HG02798 (cell line): ENCODE measurements at regions not wholly inside any gene's neighbourhood (a gene's known extent, or its start where the extent isn't known, plus 50 kb on each side); places are given as distances from the start of the nearest gene placed in this dataset.
"Not testable (repeated sequence)": the region's sequence is repeated elsewhere in the genome, so short reads cannot be mapped to it uniquely, and the experiment has no call there.

Experiments
- ATAC-seq: cut with Tn5 transposase; IDR thresholded peaks from one replicate; pipeline ENCODE4 v1.9.1; 2021; ENCODE audit warnings: mild to moderate bottlenecking; ENCODE audit not compliant: unreplicated experiment, poor library complexity

GRCh38 chr11:112532506-112532905 lies 271.8 kb upstream of the PLET1 start:
- no peak for ATAC-seq

- ATAC-seq, result no peak
These were observed 273.0 kb upstream of the PLET1 start for GRCh38 chr11:112533682-112534081.

- no peak for ATAC-seq
These were observed 273.5 kb upstream of the PLET1 start for GRCh38 chr11:112534208-112534607.

GRCh38 chr11:112537026-112537425 lies 276.4 kb upstream of the PLET1 start:
- no peak for ATAC-seq

- peak; percentile 48 for ATAC-seq
These were observed 277.2 kb upstream of the PLET1 start for GRCh38 chr11:112537846-112538330.

- ATAC-seq, result no peak
These were observed 278.0 kb upstream of the PLET1 start for GRCh38 chr11:112538534-112539280.

- not testable (repeated sequence) for ATAC-seq
These were observed 278.6 kb upstream of the PLET1 start for GRCh38 chr11:112539281-112539555.

GRCh38 chr11:112539741-112540140 lies 279.1 kb upstream of the PLET1 start:
- no peak for ATAC-seq

- no peak for ATAC-seq
These were observed 279.6 kb upstream of the PLET1 start for GRCh38 chr11:112540261-112540660.

- ATAC-seq, result no peak
These were observed 280.7 kb upstream of the PLET1 start for GRCh38 chr11:112541140-112542046.

- no peak for ATAC-seq
These were observed 281.8 kb upstream of the PLET1 start for GRCh38 chr11:112542479-112542878.

- ATAC-seq, result no peak
These were observed 282.7 kb upstream of the PLET1 start for GRCh38 chr11:112543390-112543789.

GRCh38 chr11:112548641-112549040 lies 288.0 kb upstream of the PLET1 start:
- ATAC-seq, result no peak

- no peak for ATAC-seq
These were observed 292.6 kb upstream of the PLET1 start for GRCh38 chr11:112553205-112553731.

- ATAC-seq, result no peak
These were observed 293.9 kb upstream of the PLET1 start for GRCh38 chr11:112554586-112554985.

- peak; percentile 66 for ATAC-seq
These were observed 295.1 kb upstream of the PLET1 start for GRCh38 chr11:112555491-112556364.

GRCh38 chr11:112558691-112559090 lies 298.0 kb upstream of the PLET1 start:
- ATAC-seq, result no peak

- no peak for ATAC-seq
These were observed 303.1 kb upstream of the PLET1 start for GRCh38 chr11:112563808-112564207.

GRCh38 chr11:112564228-112564955 lies 303.7 kb upstream of the PLET1 start:
- ATAC-seq, result no peak

GRCh38 chr11:112565551-112565950 lies 304.9 kb upstream of the PLET1 start:
- ATAC-seq, result no peak
